ENCODE measurements at regions not wholly inside any gene's neighbourhood (a gene's known extent, or its start where the extent isn't known, plus 50 kb on each side); places are given as distances from the start of the nearest gene placed in this dataset.

GRCh38 chr21:16597753-16598152, 868.0 kb downstream of the USP25 start:
- DNase-seq: no peak

DNA sequence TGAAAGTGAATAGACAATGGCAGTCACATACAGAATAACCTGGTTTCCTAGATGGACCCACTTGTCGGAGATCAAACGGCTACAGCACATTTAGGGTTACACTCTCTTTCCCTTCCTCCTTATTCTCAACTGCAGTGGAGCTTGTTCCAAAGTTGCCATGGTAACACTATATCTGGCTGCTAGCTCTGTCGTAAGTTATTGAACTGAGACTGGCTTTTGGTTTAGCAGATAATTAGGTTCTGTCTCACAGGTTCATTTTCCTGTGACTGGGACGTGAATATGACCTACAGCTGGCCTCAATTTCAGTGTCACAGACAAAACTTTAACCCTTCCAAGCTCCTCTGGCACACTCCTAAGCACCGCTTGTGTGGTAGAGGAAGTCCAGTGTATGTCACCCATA, 875.8 kb downstream of the USP25 start:
- DNase-seq: no peak

DNA sequence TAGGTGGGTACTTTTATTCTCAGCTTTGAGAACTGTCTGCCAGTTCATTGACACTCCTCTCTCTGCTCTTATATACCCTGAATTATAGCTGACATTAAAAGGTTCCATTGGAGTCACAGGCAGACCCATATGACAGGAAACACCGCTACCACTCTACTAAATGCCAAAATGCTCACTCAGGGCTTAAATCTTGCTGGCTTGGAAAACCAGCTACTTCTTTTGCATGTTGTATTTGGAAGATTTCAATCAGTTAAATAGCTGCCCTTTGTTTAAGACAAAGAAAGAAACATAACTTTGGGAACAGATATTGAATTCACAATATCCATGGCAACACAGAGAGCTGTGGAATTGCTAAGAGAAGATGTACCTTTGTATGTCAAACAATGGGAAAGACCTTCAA, 876.5 kb downstream of the USP25 start:
- DNase-seq: no peak

DNA sequence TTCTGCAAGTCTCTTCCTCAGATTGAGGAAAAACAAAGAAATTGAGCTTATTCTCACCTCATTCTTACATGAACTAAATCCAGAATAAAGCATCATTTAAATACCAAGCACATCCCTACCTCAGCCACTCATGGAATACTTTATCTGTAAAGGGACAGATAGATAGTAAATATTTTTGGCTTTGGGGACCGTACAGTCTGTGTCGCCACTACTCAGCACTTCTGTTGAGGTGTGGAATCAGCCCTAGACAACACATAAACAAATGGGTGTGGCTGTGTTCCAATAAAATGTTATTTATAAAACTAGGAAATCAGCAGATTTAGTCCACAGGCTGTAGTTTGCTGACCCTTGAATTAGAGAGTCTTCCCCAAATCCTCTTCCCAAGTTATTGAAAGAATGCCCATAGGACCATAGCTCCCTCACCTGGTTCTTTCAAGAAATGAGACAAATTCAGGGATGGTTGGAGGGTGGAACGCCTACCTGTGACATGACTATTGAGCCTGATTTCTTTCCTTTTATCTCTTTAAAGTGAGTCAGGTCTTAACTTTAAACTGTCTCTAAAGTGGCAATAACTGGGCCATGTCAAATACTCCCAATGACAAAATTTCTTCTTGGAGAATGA, 878.5 kb downstream of the USP25 start:
- DNase-seq: no peak

GRCh38 chr21:16619281-16619680, 889.5 kb downstream of the USP25 start:
- no peak for DNase-seq

DNA sequence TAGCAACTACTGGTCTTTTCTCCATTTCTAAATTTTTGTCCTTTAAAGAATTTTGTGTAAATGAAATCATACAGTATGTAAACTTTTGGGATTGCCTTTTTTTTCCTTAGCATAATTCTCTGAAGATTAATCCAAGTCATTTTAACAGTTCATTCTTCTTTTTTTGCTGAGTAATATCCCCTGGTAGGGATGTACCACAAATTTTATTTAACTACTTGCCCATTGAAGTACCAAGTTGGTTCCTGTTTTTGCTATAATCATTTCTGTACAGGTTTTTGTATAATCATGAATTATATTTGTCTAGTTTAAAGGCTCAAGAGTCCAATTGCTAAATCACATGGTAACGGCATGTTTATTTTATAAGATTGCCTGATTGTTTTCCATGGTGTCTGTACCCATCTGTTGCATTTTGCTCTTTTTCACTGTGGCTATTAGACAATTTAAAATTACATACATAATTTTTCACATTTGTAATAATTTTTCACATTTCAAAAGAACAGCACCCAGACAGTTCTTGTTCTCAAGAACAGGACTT, 891.1 kb downstream of the USP25 start:
- DNase-seq: no peak

- DNase-seq: no peak
These were observed 888.2 kb upstream of the CXADR start for GRCh38 chr21:16624479-16625118.

GRCh38 chr21:16625491-16625890, 887.4 kb upstream of the CXADR start:
- DNase-seq: no peak

DNA sequence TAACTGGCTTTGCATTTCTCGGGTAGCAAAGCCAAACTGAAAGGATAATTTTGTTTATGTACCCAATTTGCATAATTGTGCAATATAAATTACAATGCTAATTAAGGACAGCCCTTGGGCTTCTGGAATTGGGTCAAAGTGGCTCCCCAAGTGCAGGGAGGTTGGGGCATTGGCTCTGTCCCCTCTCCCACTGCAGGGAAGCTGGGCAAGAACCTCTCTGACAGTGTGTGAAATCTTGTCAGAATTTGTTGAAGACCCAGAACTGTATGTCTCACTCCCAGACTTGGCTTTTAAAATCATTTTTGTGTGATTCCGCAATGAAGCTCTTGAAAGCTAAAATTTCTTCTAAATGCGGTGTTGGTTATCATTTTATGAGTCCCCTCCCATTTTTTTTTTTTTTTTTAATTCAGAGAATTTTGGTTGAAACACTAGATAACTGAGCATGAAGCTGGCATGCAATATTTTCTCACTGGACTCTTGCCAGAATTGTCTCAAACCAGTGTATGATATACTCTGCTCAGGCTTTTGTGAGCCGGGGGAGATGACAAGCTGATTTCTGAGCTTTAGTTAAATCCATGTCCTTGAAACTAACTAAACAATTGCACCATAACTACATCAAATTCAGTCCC, 878.9 kb upstream of the CXADR start:
- DNase-seq: no peak

GRCh38 chr21:16634515-16634914, 878.3 kb upstream of the CXADR start:
- no peak for DNase-seq

GRCh38 chr21:16640297-16641027, 872.4 kb upstream of the CXADR start:
- no peak for DNase-seq

- DNase-seq: no peak
These were observed 870.5 kb upstream of the CXADR start for GRCh38 chr21:16642353-16642752.

DNA sequence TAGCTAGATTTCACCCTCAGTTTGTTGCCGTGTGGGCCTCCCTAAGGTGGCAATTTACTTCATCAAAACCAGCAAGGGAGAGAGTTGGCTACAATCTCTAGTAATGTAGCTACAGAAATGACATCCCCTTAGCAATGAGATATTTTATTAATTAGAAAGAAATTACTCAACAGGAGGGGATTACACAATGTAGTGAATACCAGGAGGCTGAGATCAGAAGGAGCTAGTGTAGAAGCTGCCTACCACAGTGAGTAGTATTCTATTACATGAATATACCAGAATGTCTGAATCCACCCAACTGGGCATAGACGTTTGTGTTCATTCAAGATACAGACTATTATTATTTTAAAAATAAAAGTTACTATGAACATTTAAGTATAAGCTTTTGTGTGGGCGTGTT, 868.2 kb upstream of the CXADR start:
- no peak for DNase-seq

- DNase-seq: no peak
These were observed 862.0 kb upstream of the CXADR start for GRCh38 chr21:16650714-16651366.

DNA sequence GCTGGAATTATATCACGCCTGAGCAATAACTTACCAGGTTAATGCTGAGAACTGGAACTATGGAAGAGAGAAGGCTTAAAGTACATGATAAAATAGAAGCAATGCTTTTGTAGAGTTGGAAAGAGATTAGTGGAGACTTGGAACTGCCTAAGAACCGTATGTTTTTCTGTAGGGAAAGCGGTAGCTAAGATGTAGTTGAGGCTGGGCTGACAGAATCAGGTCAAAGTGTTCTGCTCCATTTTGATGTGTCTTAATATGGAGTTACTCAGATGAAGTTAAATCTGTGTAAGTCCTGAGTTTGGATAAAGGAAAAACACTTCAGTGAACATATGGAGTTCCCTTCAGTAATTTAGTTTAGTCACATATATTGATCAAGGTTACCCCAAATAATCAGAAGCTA, 860.9 kb upstream of the CXADR start:
- DNase-seq: no peak

DNA sequence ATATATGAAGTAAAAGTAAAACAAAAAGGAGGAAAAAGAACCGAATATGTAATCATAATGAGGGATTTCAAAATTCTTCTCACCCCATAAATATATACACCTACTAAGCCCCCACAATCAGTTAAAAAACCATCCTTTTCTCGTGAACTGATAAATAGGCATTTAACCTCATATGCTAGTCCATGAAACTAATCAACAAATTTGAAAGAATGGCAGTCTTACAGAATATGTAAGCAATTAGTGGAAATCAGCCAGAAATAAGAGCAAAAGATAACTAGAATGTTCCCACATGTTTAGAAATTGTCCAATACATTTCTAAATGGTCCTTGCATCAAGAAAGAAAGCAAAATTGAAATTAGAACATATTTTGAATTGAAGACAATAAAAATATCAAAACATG, 849.4 kb upstream of the CXADR start:
- DNase-seq: no peak

- no peak for DNase-seq
These were observed 845.4 kb upstream of the CXADR start for GRCh38 chr21:16667395-16667794.

DNA sequence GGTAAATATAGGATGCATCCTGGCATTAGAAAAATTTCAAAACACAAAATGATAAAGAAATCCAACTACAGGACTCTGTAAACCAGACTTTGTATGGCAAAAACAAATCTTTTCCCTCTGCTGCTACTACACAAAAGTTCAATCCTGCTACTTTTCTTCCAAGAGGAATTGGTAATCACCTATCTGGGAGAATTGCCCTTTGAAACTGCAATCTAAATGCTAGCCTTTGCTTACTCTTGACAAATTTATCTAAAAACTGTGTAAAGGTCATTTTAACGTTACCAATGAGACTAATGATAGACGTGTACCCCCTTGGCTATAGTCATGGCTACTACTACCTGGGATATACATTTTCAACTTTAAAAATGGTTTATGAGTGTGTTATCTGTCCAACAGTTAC, 837.9 kb upstream of the CXADR start:
- no peak for DNase-seq

GRCh38 chr21:16676391-16676790, 836.5 kb upstream of the CXADR start:
- DNase-seq: no peak

DNA sequence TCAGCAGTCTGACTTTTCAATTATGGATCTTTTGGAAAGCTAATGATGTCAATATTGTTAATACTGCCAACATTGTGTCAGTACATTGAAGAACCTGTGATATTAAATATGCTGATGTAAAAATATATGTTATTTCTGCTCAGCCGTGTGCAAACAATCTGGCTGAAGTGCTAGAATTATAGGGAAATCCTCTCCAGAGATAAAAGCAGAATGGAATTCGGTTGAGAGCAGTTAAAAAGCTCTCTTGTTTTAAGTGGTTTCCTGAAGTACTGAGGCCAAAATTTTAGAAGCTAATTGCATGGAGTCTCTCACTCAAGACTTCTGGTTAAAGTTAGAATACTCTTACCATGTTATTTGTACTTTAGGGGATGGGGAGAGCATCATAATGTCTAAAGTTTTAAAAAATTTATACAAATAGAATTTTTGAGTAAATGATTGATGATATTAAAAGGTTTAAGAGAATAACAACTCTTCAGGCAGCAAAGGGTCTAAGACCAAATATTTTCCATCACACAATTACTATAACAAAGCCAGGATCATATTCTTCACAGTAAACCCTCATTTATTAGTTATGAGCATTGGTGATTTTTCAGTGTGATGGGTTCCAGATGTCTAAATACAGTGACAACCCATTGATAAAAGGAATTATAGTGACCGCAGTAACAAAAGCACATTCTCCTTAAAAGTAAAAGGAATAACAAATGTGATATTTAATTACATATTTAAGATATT, 834.2 kb upstream of the CXADR start:
- DNase-seq: no peak

- DNase-seq: no peak
These were observed 817.8 kb upstream of the CXADR start for GRCh38 chr21:16695074-16695473.

- DNase-seq: no peak
These were observed 805.6 kb upstream of the CXADR start for GRCh38 chr21:16707274-16707673.
